NCI-H2107 treated with DMSO at 0.1 percent for 48 hours (cell line): ENCODE measurements at regions not wholly inside any gene's neighbourhood (a gene's known extent, or its start where the extent isn't known, plus 50 kb on each side); places are given as distances from the start of the nearest gene placed in this dataset.

Experiments used
- DNase-seq: peaks from one replicate; lab custom pipeline; 2025; ENCODE audit not compliant: unreplicated experiment; lab: John Stamatoyannopoulos, UW

DNA sequence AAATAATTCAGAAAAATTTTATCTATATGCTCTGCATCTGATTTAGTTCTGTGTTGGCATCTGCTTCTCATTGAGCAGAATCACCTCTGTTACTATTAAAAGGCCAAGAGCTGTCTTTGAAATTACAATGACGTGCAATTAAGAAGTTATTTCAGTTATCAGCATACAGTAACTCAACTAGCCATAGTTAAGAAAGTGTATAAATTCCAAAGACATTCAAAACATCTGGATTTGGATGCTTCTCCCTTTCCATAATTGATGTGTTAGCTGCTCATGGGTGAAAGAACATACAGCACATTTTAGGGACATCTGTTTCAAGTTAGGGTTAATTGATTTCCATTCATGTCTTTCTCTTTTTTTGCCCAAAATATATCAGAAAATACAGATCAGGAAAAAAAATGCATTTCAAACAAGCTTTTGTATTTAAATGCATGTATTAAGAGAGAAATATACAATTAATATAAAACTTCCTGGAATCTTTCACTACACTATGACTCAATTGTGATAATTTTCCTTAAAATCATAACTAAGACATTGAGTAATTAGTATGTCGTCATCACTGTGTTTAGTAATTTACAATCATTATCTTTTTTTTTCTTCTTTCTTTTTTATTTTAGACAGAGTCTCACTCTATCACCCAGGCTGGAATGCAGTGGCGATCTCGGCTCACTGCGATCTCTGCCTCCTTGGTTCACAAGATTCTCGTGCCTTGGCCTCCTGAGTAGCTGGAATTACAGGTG, 82.7 kb upstream of the MBNL1 start:
- no peak for DNase-seq

DNA sequence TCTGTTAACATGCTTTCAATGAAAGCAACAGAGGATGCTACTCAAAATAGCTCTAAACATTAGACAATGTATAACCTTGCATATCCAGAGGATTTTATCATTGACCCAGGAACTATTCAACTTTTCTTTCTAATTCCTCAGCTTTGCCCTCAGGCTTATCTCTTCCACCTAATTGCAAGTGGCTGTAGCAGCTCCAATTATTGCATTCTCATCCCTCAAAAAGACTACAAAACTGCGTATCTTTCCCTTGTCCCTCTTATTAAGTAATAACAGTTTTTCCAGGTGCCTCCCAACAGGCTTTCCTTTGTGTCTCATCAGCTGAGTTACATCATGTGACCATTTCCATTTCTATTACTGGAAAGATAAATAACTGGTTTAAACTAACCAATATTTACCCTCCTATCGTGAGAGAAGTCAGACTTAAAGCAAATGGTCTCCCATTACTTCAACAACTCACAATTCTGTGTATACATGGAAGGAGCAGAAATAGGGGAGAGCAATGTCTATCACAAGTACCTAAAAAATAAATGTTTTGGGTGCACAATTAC, 78.0 kb upstream of the MBNL1 start:
- DNase-seq, result no peak

DNA sequence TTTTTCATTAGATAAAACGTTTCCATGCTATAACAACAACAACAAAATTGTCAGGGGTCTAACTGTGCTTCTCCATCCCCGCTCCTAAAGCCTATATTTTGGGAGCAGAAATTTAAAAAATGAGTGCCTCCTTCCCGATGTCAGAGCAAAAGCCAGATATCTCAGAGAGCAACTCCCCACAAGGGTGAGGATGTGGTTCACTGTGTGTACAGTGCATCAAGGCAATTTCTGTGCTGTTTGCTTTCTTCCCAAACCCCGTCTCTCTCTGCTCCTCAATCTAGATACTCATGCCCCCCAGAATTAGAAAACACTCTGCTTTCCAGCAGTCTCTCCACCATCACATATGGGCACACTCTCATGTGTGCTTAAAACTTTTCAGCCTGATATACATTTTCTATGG, 76.7 kb upstream of the MBNL1 start:
- DNase-seq, result no peak

DNA sequence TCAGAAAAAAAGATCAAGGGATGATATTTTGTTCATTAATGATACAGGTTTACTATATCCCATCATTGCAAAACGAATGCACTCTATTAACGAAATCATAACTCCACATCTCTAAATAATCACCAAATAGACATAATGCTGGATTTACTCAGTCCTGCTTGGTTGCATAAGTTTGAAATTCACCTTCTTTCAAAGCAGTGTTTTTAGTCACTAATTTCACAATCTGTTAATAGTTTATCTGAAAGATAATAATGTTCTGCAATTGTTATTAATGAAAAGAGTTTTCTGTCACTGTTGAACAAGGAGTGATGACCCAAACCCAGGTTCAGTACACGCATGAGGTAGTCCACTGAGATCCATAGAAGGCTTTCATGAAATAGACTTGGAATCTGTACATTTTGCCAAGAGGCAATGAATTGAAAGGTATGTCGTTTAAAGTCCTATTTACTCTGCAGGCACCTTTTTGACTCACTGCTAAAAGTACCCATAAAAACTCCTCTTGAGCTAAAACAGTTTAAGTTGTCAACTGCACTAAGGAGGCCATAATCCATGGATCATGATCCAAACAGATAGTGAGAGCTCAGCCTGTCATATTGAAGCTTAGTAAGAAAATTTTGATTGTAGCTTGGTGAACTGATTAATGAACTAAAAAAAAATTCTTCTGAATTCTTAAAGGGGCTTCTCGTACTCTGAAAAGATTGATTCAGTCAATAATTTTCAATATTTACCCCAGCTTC, 75.6 kb upstream of the MBNL1 start:
- no peak for DNase-seq

DNA sequence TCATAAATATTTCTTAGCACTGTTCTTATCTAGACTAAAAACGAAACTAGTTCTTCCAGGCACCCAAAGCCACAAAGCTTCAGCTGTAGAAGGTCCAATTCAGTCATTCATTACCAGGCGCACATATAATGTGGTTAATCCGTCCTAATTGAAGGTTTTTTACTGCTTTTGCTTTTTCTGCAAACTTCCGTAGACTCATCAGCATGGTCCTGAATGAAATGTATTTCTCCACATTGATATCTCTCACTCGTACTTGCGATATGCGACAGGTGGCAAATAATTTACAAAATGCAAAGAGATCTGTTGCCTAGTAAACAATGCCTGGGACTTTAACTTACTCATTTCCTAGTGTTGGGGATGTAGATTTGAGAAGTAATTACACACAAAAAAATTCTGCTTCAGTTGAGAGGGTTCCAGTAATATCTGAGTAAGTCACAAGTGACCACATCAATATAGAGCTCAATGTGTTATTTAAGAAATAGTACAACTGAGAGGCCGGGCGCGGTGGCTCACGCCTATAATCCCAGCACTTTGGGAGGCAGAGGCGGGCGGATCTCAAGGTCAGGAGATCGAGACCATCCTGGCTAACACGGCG, 75.0 kb upstream of the MBNL1 start:
- no peak for DNase-seq

DNA sequence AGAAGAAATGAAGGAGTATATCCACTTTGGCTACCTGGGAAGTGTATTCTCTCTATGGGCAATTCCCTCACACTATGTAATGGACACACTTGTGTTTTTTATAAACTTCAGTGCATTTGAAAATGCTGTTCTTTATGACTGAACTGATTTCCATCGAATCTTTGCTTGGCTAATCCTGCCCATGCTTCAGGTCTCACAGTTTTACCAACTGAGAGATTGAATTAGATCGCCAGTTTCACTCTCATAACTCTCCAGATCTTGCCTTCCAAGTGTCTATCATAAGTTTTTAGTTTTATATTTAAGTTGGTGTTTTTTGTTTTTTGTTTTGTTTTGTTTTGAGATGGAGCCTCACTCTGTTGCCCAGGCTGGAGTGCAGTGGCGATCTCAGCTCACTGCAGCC, 73.5 kb upstream of the MBNL1 start:
- no peak for DNase-seq

DNA sequence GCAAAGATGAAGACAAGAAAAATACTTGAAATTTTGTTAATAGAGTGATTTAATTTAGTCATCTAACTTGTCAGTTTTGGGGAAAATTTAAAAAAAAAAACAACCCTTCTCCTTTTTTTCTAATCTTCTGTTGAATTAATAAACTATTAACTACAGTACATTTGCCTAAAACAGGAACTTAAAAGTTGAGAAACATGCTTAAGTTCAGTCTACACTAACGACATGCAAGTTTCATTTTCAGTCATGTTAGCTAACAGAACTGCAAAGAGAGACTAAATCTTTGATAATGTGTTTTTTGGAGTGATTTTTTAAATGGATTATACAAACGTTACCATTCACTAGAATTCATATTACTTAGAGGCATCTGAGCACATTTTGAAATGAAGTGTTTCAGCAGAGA, 71.9 kb upstream of the MBNL1 start:
- DNase-seq, result no peak

DNA sequence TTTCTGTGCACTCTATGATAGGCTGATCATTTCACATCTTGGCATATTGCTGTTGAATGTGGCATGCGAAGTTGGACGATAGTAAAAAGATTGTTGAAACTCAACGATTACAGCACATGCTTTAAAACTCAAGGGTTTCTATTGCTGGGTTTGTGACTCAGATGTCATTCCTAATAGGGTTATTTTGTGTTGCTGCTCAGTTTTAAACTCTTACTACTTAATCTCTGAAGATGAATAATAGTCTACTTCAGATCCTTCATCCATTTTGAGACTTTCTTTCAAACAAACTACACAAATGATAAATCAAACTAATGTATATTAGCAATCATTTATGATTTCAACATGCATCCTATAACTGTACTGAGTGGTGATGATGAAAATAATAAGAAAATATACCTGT, 71.3 kb upstream of the MBNL1 start:
- DNase-seq, result no peak

DNA sequence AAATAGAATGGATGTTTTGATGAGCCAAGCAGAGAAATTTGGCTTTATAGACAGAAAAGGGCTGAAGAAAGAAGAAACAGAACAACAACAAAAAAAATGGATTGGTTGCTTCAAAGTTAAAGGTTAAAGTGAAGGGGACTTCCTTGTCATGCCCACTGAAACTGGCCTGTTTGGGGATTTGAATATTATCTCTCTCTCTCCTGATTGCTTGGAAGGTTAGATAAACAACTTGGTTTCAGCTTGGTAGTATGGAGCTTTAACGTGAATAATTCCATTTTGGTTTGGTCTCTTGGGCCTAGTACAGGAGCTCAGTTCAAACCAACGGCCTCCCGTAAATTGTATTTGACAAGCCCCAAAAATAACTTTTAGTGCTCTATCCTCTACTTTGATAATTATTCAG, 70.8 kb upstream of the MBNL1 start:
- no peak for DNase-seq

DNA sequence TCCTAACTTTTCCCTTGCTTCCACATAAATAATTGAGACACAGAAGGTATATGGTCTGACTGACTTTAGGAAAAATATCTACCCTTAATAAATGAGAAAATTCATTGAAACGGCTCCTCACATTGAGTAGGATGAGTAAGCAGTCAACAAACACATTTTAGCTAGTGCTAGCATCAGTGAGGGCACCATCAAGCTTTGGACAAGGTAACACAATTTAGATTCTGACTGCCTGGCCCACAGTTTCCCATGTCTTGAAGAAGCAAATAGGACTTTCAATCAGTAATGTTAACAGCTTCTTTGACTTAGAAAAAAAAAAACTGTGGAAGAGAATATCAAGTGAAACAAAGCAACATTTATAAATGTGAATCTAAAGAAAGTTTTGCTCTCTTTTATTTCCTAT, 70.1 kb upstream of the MBNL1 start:
- DNase-seq, result no peak

DNA sequence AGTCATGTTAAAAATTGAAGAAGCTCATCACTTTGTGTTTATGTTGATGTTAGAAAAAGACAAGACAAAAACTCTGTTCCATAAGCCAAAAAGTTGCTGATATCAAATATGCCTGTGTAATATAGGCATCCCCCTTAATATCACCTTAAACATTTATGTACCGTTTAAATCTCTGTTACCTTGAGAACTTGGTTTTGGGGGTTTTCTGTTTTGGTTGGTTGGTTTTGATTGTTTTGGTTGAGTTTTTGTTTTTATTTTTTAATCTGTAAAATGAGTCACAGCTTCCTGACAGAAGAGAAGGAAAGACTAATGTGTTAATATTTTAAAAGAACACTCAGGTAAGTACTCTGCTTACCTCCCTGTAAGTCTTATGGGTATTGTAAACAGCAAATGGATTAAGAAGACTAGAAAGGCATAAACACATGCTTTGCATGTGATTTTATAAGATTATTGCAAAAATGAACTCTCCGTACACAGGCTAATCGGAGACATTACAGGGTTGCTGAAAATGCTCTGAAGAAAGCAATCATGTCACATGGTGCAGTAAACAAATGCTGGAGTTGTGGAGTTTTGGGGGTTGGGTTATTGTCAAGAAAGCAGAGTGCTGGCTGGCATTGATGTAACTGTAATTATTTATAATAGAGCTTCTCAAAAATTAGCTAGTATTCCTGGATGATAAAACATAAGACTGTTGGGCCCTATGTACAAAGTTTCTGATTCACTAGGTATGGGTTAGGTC, 69.5 kb upstream of the MBNL1 start:
- no peak for DNase-seq

DNA sequence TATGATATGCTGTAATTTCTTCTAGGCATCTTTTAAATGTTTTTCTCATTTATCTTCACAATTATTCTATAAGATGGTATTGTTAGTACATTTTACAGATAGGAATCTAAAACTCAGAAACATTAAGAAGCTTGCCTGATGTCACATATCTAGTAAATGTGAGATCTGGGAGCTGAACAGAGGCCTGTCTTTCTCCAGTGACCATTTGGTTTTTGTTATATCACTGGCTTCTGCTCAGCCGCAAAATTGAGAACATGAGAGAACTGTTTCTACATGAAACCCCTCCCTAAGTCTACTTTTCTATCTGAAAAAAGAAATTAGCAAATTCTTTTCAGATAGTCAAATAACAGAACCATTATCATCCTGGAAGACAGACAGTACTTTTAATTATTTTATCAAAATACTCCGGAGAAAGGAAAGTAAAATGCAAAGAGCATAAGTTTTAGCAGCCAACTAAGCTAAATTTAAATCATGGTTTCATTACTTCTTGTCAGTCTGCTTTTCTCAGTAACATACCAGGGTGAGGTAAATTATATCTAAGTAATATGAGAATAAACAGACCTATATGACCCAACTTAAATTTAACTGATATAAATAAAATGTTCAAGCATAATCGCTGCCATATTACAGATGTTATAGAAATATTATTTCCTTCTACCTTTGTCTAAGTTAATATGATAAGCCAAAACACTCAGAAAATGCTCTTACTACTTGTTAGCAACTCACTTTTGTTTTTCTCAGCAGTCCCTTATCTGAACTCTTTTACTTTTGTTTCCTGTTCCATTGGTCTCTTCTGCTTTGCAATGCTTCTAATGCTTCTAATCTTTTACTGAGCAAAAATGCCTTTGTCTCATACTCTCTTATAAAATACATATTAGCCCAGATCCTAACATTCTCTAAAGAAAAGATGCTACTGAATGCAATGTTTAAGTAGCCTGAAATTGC, 68.0 kb upstream of the MBNL1 start:
- DNase-seq, result no peak

DNA sequence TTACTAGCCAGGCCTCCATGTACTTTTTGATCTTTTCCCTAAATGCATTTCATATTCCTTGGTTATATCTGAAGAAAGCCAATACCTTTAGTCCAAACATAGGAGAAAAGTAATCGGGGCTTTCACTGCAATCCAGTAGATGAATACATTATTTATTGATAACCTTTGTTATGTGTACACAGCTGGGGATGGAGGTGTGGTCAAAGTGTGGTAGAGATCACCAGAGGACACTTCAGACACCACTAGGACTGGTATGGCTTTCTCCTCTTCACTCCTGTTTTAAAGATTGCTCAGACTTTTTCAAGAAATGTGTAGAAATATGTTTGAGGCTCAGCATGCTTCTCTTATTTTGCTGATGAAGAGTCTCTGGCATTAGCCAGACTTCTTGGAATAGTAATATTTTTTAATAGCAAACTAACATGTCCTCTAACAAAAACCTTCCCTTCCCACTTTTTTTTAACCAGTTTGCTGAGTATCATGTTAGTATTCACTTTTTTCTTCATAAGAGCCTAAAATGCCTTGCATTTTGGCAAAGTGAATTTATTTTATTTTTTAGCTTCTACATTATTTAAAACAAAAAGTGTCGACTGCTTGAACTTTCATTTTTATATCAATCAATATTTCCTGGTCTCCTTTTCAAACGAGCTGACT, 65.6 kb upstream of the MBNL1 start:
- no peak for DNase-seq

DNA sequence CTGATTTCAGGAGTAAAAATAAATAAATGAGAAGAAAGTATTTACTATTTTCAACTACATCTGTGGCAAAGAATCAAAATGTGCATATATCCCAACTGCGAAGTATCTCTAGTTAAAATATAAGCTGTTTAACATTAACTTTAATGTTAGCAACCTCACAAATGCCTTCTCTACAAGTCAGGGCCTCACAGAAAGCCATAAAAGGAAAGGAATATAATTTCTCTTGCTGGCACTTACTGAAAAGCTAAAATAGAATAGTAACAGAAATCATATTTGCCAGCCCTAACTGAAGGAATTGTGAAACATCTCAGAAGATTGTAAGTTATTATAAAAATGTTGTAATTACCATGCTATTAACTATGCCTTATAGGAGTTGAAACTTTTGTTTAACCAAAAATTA, 65.1 kb upstream of the MBNL1 start:
- DNase-seq, result no peak

DNA sequence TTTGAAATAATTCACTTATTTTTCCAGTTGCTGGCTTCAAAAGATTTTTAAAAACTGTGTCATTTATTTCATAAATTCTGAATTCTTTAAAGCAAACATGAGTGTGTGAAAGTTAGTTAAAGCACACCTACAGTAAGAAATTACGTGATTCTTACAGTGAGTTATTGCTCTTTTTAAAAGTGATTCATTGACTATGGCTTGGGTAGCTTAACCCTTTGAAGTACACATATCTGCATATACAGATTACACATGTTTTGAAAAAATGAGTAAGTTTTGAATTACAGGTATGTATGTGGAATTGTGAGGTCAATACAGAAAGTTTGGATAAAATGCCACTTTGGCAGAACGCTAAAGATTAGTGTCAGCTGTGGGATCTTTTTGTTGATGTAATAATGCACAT, 64.5 kb upstream of the MBNL1 start:
- DNase-seq, result no peak

DNA sequence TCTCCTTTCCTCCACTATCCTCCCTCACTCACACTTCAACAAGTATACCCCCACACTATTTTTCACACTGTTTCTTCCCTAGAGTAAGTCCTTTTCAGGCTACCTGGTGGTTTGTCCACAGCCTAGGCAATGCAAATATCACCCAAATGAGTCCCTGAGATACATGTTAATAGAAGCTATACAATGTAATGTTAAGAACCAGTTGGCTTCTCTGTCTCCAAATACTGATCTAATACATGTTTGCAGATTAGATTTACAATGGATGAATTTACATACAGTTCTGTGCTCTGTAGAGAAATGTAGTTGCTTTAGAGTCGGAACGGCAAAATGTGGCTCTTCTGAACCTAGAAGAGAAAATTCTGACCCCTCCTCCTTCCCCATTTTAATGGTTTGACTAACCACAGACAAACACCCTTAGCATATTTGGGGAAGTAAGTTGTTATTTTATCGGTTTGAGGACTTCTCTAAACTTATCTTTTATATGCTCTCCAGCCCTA, 63.6 kb upstream of the MBNL1 start:
- DNase-seq, result no peak

DNA sequence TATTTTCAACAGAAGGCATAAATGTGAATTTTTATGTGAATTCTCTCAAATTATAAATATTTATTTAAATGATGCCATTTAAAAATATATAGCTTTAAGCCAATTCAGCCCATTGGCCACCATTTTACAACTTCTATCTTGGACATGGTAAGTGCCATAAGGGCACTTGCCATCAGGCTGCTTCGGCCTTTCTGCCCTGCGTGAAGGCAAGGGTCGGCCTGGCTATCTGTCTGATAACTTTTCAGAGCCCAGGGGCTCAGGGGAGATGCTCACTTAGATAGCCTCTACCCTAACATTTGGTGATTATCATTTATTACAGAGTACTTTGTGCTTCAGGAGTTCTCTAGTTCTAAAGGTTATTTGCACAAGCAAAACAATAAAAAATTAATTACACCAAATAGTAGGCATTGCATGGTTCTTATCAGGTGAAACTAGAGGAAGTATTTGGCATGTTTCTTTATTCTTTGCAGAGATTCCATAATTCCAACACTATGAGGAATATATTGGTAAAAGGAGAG, 62.4 kb upstream of the MBNL1 start:
- DNase-seq, result no peak

DNA sequence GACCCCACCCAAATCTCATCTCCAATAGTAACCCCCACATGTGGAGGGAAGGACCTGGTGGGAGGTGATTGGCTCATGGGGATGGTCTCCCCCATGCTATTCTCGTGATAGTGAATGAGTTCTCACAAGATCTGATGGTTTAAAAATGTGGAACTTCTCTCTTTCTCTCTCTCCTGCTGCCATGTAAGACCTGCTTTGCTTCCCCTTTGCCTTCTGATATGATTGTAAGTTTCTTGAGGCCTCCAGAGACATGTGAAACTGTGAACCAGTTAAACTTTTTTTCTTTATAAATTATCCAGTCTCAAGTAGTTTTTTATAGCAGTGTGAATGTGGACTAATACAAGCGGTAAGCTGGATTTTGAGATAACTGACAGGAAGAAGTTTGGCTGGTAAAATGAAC, 60.3 kb upstream of the MBNL1 start:
- DNase-seq, result no peak

DNA sequence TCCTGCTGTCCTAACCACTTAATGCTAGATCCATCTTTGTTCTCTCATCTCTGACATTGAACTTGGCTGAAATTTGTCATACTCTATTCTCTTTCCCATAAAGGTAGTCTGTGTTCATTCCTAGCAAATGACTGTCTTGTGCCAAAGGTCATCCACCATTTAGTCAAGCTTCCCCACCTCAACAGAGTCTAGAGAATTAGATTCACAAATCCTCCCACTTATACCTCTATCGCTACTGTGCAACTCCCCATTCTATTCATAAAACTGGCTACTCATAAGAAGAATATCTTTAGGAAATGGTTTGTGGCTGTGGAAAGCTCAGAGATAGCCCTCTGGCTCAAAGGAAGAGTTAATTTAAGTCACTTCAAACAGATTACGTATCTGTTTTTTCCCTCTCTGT, 59.7 kb upstream of the MBNL1 start:
- no peak for DNase-seq
